HepG2 (cell line): ENCODE measurements at regions not wholly inside any gene's neighbourhood (a gene's known extent, or its start where the extent isn't known, plus 50 kb on each side); places are given as distances from the start of the nearest gene placed in this dataset.

Source experiments
- ATAC-seq: fragments of 200-7000 bp; cut with Tn5 transposase; 3 replicates; pipeline ENCODE4 v1.9.1; 2020; ENCODE audit warnings: mild to moderate bottlenecking, moderate library complexity
- BruUV-seq: library from RNA; stranded (reverse); fragments of 400-500 nt; replicated peaks from 2 replicates; lab custom pipeline; 2021; lab: Mats Ljungman, UMichigan
- CTCF ChIA-PET: fragments of 300-600 bp; formaldehyde crosslinking; extraction: SDS; loops from one replicate; lab custom pipeline; 2021; ENCODE audit warnings: low total read pairs, inconsistent platforms, low intra/inter-chr PET ratio; lab: Yijun Ruan, JAX
- POLR2A ChIA-PET: fragments of 350-600 bp; sonication (Branson Sonifier 250); formaldehyde crosslinking; loops from one replicate; lab custom pipeline; 2020; ENCODE audit warnings: antibody characterized with exemption, inconsistent platforms; lab: Yijun Ruan, JAX
- DNase-seq: peaks from one replicate; pipeline ENCODE4 v3.0.0-alpha.2; 2015; ENCODE audit warnings: low spot score
- FAIRE-seq: peaks from 3 replicates; lab custom pipeline; 2011; peaks lifted over from hg19 to GRCh38; lab: Jason Lieb, UNC
- H2AFZ ChIP-seq: one replicate; pipeline ENCODE4 v1.6.1; 2011; ENCODE audit warnings: low read length, inconsistent platforms
- H3K27ac ChIP-seq: fragments of 300-600 bp; 3 replicates; pipeline ENCODE4 v1.8.0; 2011; ENCODE audit warnings: mixed run types, mild to moderate bottlenecking, mixed read lengths, low read length, inconsistent platforms; ENCODE audit not compliant: insufficient read depth; ENCODE audit errors: extremely low read length
- H3K27me3 ChIP-seq, 2 experiments: fragments of 200-600 bp in 1 of 2; 2 replicates in 1 of 2; 3 replicates in 1 of 2; pipeline versions ENCODE4 v1.6.0 to v1.8.0; 2011; ENCODE audit warnings: low read length in 2 of 2, mild to moderate bottlenecking in 2 of 2, moderate library complexity in 2 of 2, inconsistent platforms in 1 of 2; ENCODE audit not compliant: insufficient read depth in 2 of 2, control insufficient read depth in 1 of 2
- H3K36me3 ChIP-seq, 2 experiments: fragments of 200-600 bp in 1 of 2; replicated peaks in 1 of 2; 2 replicates in 1 of 2; 3 replicates in 1 of 2; pipeline versions ENCODE4 v1.5.1 to v1.8.0; 2011; ENCODE audit warnings: low read length in 2 of 2, inconsistent platforms in 1 of 2; ENCODE audit not compliant: insufficient read depth in 2 of 2, control insufficient read depth in 1 of 2
- H3K4me1 ChIP-seq: 2 replicates; pipeline ENCODE4 v1.5.1; 2012; ENCODE audit warnings: low read length, inconsistent platforms; ENCODE audit not compliant: insufficient read depth
- H3K4me2 ChIP-seq: 2 replicates; pipeline ENCODE4 v1.6.0; 2011; ENCODE audit warnings: low read depth, low read length, inconsistent platforms
- H3K4me3 ChIP-seq, 3 experiments: fragments of 200-600 bp in 1 of 3; sonication (generic), shearing (Covaris generic) in 1 of 3; replicated peaks in 1 of 3; 2 replicates each; pipeline ENCODE4 v1.5.1; 2011 to 2016; ENCODE audit warnings: low read length in 3 of 3, inconsistent platforms in 2 of 3, low read depth in 2 of 3, mild to moderate bottlenecking in 2 of 3, control low read depth in 1 of 3, mixed read lengths in 1 of 3; ENCODE audit not compliant: insufficient read depth in 1 of 3
- H3K79me2 ChIP-seq: one replicate; pipeline ENCODE4 v1.6.1; 2011; ENCODE audit warnings: low read length, inconsistent platforms; ENCODE audit not compliant: insufficient read depth
- H3K9ac ChIP-seq: 2 replicates; pipeline ENCODE4 v1.6.0; 2011; ENCODE audit warnings: mild to moderate bottlenecking, low read depth, low read length, inconsistent platforms; ENCODE audit not compliant: insufficient read depth
- H3K9me3 ChIP-seq: 2 replicates; pipeline ENCODE4 v1.5.1; 2012; ENCODE audit warnings: mild to moderate bottlenecking, low read length
- H4K20me1 ChIP-seq: 2 replicates; pipeline ENCODE4 v1.6.0; 2011; ENCODE audit warnings: inconsistent platforms, mild to moderate bottlenecking, low read length, moderate library complexity; ENCODE audit not compliant: insufficient read depth
- BCL3 ChIP-seq: sonication (generic); formaldehyde crosslinking; IDR thresholded peaks from 2 replicates; pipeline ENCODE4 v1.5.1; 2020; ENCODE audit warnings: mild to moderate bottlenecking, missing genetic modification reagents, moderate library complexity
- ELF4 ChIP-seq: sonication (generic); formaldehyde crosslinking; IDR thresholded peaks from 2 replicates; pipeline ENCODE4 v1.5.0; 2020; ENCODE audit warnings: missing genetic modification reagents, mild to moderate bottlenecking, moderate library complexity, borderline replicate concordance
- GABPA ChIP-seq, 2 experiments: IDR thresholded peaks; 2 replicates each; pipeline ENCODE4 v1.6.1; 2011 to 2016; ENCODE audit warnings: low read depth in 2 of 2, low read length in 1 of 2, missing biosample characterization in 1 of 2, missing genetic modification characterization in 1 of 2
- KAT2B ChIP-seq: fragments of 150-350 bp; IDR thresholded peaks from 2 replicates; pipeline ENCODE4 v1.6.1; 2014; ENCODE audit warnings: low read depth, low read length, borderline replicate concordance
- PAF1 ChIP-seq: IDR thresholded peaks from 2 replicates; pipeline ENCODE4 v1.6.1; 2016; ENCODE audit warnings: missing genetic modification reagents, missing compliant biosample characterization
- RORA ChIP-seq: sonication (generic); formaldehyde crosslinking; IDR thresholded peaks from 2 replicates; pipeline ENCODE4 v1.5.0; 2020; ENCODE audit warnings: mild to moderate bottlenecking, missing genetic modification reagents, moderate library complexity
- SALL2 ChIP-seq: sonication (generic); formaldehyde crosslinking; IDR thresholded peaks from 2 replicates; pipeline ENCODE4 v1.8.1; 2023; ENCODE audit warnings: mild to moderate bottlenecking, missing genetic modification reagents, inconsistent platforms
- SP4 ChIP-seq: sonication (generic); formaldehyde crosslinking; IDR thresholded peaks from 2 replicates; pipeline ENCODE4 v1.8.1; 2023; ENCODE audit warnings: mild to moderate bottlenecking, missing genetic modification reagents
- TBL1XR1 ChIP-seq: fragments of 150-350 bp; IDR thresholded peaks from 2 replicates; pipeline ENCODE4 v1.6.1; 2014; ENCODE audit warnings: borderline replicate concordance, low read length; ENCODE audit not compliant: partially characterized antibody
- ZBTB10 ChIP-seq: sonication (generic); formaldehyde crosslinking; IDR thresholded peaks from 2 replicates; pipeline ENCODE4 v1.4.0; 2020; ENCODE audit warnings: missing genetic modification reagents, borderline replicate concordance
- ZBTB8A ChIP-seq: sonication (generic); formaldehyde crosslinking; IDR thresholded peaks from 2 replicates; pipeline ENCODE4 v1.4.0; 2020; ENCODE audit warnings: mild to moderate bottlenecking, low read depth, missing genetic modification reagents, borderline replicate concordance
- ZNF333 ChIP-seq: sonication (generic); formaldehyde crosslinking; IDR thresholded peaks from 2 replicates; pipeline ENCODE4 v1.4.0; 2020; ENCODE audit warnings: mild to moderate bottlenecking, missing genetic modification reagents, borderline replicate concordance
- ZNF335 ChIP-seq: sonication (generic); formaldehyde crosslinking; IDR thresholded peaks from 2 replicates; pipeline ENCODE4 v1.4.0; 2020; ENCODE audit warnings: missing genetic modification reagents
- ZNF343 ChIP-seq: sonication (generic); formaldehyde crosslinking; IDR thresholded peaks from 2 replicates; pipeline ENCODE4 v1.4.0; 2020; ENCODE audit warnings: mild to moderate bottlenecking, missing genetic modification reagents
- ZNF367 ChIP-seq: sonication (generic); formaldehyde crosslinking; IDR thresholded peaks from 2 replicates; pipeline ENCODE4 v1.4.0; 2020; ENCODE audit warnings: missing genetic modification reagents, borderline replicate concordance
- ZNF558 ChIP-seq: sonication (generic); formaldehyde crosslinking; IDR thresholded peaks from 2 replicates; pipeline ENCODE4 v1.9.0; 2022; ENCODE audit warnings: mild to moderate bottlenecking, missing genetic modification reagents, borderline replicate concordance
- ZNF564 ChIP-seq: sonication (generic); formaldehyde crosslinking; IDR thresholded peaks from 2 replicates; pipeline ENCODE4 v1.8.1; 2023; ENCODE audit warnings: mild to moderate bottlenecking, missing genetic modification reagents
- ZNF746 ChIP-seq: sonication (generic); formaldehyde crosslinking; IDR thresholded peaks from 2 replicates; pipeline ENCODE4 v1.8.0; 2022; ENCODE audit warnings: mild to moderate bottlenecking, missing genetic modification reagents
- ZNF883 ChIP-seq: sonication (generic); formaldehyde crosslinking; IDR thresholded peaks from 2 replicates; pipeline ENCODE4 v1.5.1; 2020; ENCODE audit warnings: mild to moderate bottlenecking, missing genetic modification reagents; ENCODE audit errors: not compliant biosample characterization
- WGBS: methylation state at CpG from one replicate; pipeline ENCODE4 v1.1.6; 2017; ENCODE audit warnings: low lambda C conversion rate; 5-methylcytosine and 5-hydroxymethylcytosine counted together
- in situ Hi-C: cut with HindIII; loops from 2 replicates; pipeline ENCODE4 v1.10.0; 2017; ENCODE audit warnings: low pct_unique_long_range_greater_than_20kb; ENCODE audit not compliant: extremely low pct_ligation_motif_present
- intact Hi-C: fragments of 100-400 bp; cut with micrococcal nuclease; formaldehyde crosslinking; loops from one replicate; pipeline ENCODE4 v1.10.0; 2022; ENCODE audit not compliant: unreplicated experiment

DNA sequence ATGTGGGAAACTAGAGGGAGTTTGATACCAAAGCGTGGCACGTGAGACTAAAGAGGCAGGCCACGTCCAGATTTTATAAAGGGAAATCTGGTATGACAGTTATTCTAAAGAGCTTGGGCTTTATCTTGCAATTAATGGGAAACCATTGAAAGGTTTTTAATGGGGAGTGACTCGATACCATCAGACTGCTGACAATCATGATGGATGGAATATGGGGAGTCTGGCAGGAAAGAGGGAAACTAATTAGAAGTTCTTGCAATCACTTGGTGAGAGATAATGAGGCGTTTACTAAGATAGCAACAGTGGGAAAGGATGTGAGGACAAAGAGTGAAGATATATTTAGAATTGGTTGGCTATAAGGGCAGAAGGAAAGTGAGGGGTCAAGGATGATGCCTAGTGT lies 94.0 kb downstream of the MBL2 start (continued):
- TF ChIP-seq ZNF367 (CRISPR knock-in tag) (no peak), ZNF335 (CRISPR knock-in tag) (no peak), ZNF558 (CRISPR knock-in tag) (no peak), ZBTB8A (CRISPR knock-in tag) (no peak), BCL3 (CRISPR knock-in tag) (no peak), TBL1XR1 (no peak)

GRCh38 chr10:52679117-52679516 lies 93.5 kb downstream of the MBL2 start:
- Histone ChIP-seq H3K4me3 (no peak overlapping the region), H4K20me1 (no peaks in the 10 kb centered on the region), H3K4me1 (no peaks in the 10 kb centered on the region), H2AFZ (no peak overlapping the region), H3K36me3 (no peaks in the 10 kb centered on the region), H3K79me2 (no peaks in the 10 kb centered on the region), H3K9me3 (no peaks in the 10 kb centered on the region), H3K27ac (no peak overlapping the region), H3K27me3 (no peaks in the 10 kb centered on the region), H3K9ac (no peak overlapping the region), H3K4me2 (no peak overlapping the region)
- WGBS, result 86% methylated on average over 6 of the region's 6 CpGs
- intact Hi-C loops, result no loop called here
- FAIRE-seq (no peak), DNase-seq (no peak), ATAC-seq (no peak)
- TF ChIP-seq ZNF746, result no peak
- TF ChIP-seq ZNF883 (CRISPR knock-in tag), result no peak
- TF ChIP-seq ELF4 (CRISPR knock-in tag), result no peak
- no peak for TF ChIP-seq ZNF564 (CRISPR knock-in tag)
- TF ChIP-seq ZNF367 (CRISPR knock-in tag), result no peak
- TF ChIP-seq PAF1 (CRISPR knock-in tag), result no peak
- TF ChIP-seq ZNF333 (CRISPR knock-in tag), result no peak
- no peak for TF ChIP-seq SP4 (CRISPR knock-in tag)
- no peak for TF ChIP-seq ZNF343
- TF ChIP-seq GABPA (IDR thresholded peaks at IDR 0.05; ENCODE audit: low read depth, low read length), result no peak
- no peak for TF ChIP-seq GABPA (CRISPR knock-in tag; IDR thresholded peaks at IDR 0.05; ENCODE audit: low read depth)
- no peak for TF ChIP-seq SALL2 (CRISPR knock-in tag)
- TF ChIP-seq KAT2B, result no peak
- TF ChIP-seq ZBTB10 (CRISPR knock-in tag), result no peak
- TF ChIP-seq RORA, result no peak
- BruUV-seq, result no TSS peak
- in situ Hi-C loops, result no loop called here
- ChIA-PET CTCF (no interaction called here), POLR2A (no interaction called here)
